HFFc6 (cell line): ENCODE measurements at regions not wholly inside any gene's neighbourhood (a gene's known extent, or its start where the extent isn't known, plus 50 kb on each side); places are given as distances from the start of the nearest gene placed in this dataset.

ENCODE experiments used
- DNase-seq: peaks from one replicate; pipeline ENCODE4 v3.0.0-alpha.2; 2018
- H3K27ac Mint-ChIP-seq: 2 replicates; pipeline ENCODE4 v1.8.0; 2020; ENCODE audit warnings: mild to moderate bottlenecking, mixed read lengths
- H3K27me3 Mint-ChIP-seq: 2 replicates; pipeline ENCODE4 v1.8.0; 2021; ENCODE audit warnings: mild to moderate bottlenecking, moderate library complexity, mixed read lengths; ENCODE audit not compliant: insufficient read depth
- H3K36me3 Mint-ChIP-seq: 2 replicates; pipeline ENCODE4 v1.8.0; 2021; ENCODE audit warnings: low read depth, mixed read lengths
- H3K4me1 Mint-ChIP-seq: 2 replicates; pipeline ENCODE4 v1.8.0; 2020; ENCODE audit warnings: low read depth, mixed read lengths
- H3K4me3 Mint-ChIP-seq: 2 replicates; pipeline ENCODE4 v1.8.0; 2020; ENCODE audit warnings: mild to moderate bottlenecking, moderate library complexity, mixed read lengths
- H3K9me3 Mint-ChIP-seq: 2 replicates; pipeline ENCODE4 v1.8.0; 2020; ENCODE audit warnings: mild to moderate bottlenecking, mixed read lengths
- TF ChIP-seq, protein P1 (sequence below): fragments of 200-600 bp; sonication (generic); IDR thresholded peaks from 2 replicates; pipeline ENCODE4 v1.5.0; 2021; ENCODE audit warnings: antibody characterized with exemption, mild to moderate bottlenecking

DNA sequence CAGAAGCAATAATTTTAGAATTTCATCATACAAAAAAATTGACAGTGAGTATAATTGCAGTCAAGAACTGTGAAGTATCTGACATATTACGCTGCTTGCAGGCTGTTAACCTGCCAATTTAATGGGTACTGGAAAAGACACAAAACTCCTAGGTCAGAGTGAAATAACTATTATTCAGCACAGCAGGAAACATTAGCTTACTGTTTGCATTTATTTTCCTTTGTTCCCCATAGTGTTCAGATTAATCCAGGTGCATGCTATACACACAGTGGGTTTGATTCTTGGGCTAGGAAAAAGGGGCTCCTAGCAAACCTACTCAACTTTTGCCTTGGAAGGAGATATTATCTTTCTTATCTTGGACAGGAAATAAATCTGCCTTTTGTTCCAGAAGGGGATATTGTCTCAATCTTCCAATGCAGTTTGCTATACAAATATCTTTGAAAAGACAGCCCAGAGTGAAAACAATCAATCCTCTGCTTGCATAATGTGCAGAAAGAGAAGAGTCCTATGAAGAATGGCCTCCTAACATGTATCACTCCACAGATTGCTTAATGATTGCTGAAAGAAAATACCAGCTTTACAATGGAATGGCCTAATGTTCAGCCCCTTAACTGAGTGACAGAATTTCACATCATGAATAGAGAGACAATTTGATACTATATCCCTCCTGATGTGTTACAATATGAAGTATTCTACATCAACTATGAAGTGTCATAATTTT lies 443.4 kb downstream of the TBC1D4 start:
- TF ChIP-seq, protein P1, sequence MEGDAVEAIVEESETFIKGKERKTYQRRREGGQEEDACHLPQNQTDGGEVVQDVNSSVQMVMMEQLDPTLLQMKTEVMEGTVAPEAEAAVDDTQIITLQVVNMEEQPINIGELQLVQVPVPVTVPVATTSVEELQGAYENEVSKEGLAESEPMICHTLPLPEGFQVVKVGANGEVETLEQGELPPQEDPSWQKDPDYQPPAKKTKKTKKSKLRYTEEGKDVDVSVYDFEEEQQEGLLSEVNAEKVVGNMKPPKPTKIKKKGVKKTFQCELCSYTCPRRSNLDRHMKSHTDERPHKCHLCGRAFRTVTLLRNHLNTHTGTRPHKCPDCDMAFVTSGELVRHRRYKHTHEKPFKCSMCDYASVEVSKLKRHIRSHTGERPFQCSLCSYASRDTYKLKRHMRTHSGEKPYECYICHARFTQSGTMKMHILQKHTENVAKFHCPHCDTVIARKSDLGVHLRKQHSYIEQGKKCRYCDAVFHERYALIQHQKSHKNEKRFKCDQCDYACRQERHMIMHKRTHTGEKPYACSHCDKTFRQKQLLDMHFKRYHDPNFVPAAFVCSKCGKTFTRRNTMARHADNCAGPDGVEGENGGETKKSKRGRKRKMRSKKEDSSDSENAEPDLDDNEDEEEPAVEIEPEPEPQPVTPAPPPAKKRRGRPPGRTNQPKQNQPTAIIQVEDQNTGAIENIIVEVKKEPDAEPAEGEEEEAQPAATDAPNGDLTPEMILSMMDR = no peak
- DNase-seq = no peak
- H3K4me3 Mint-ChIP-seq = no peak overlapping the region
- no peak overlapping the region for H3K27ac Mint-ChIP-seq
- no peaks in the 10 kb centered on the region for H3K4me1 Mint-ChIP-seq
- peaks cover 23% of the 10 kb centered on the region for H3K9me3 Mint-ChIP-seq
- H3K27me3 Mint-ChIP-seq = no peaks in the 10 kb centered on the region; the same call in none of the 2 replicates
- no peaks in the 10 kb centered on the region for H3K36me3 Mint-ChIP-seq

DNA sequence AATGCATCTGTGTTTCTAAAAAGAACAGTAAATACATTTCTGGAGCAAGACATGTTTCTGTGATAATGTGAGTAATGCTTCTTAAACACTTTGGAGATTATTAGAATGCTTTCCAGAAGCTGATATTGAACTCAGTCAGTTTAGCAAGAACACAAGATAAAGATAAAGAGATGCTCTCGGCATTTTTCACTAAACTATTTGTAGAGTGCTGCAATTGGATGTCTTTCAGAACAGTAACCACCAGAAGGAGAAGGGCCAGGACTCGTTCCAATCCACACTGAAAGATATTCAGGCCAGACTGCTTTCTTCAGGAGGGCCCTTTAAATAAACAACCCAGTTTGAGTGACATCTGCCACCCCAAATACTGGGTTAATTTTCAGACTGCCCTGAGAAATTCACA lies 456.0 kb downstream of the TBC1D4 start:
- H3K27ac Mint-ChIP-seq = no peak overlapping the region
- DNase-seq = no peak
- H3K36me3 Mint-ChIP-seq = no peaks in the 10 kb centered on the region
- TF ChIP-seq, protein P1 = no peak
- H3K9me3 Mint-ChIP-seq = peaks cover 6% of the 10 kb centered on the region; the same call in 1 of the 2 replicates
- H3K27me3 Mint-ChIP-seq = no peaks in the 10 kb centered on the region; the same call in 1 of the 2 replicates
- H3K4me1 Mint-ChIP-seq = no peaks in the 10 kb centered on the region
- no peak overlapping the region for H3K4me3 Mint-ChIP-seq

DNA sequence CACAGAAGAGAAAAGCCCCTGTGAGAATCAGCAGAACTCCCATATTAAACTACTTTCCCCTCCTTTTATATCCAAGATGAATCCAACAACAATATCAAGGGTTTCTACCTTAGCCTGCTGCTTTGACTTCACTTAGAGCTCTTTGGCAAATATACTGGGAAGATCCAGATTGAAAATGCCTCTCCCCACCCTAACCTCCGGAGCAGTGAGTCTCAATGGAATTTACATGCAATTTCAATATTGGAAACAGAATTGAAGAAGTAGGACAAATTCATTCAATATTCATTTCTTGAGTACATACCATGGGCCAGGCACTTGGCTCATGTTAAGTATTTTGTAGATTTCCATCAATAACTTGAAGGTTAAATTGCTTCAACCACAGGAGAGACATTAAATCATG lies 457.4 kb downstream of the TBC1D4 start:
- H3K9me3 Mint-ChIP-seq = no peaks in the 10 kb centered on the region
- no peak for DNase-seq
- no peaks in the 10 kb centered on the region for H3K36me3 Mint-ChIP-seq
- TF ChIP-seq, protein P1 = no peak
- H3K27me3 Mint-ChIP-seq = peaks cover 3% of the 10 kb centered on the region; the same call in 1 of the 2 replicates
- no peaks in the 10 kb centered on the region for H3K4me1 Mint-ChIP-seq
- no peak overlapping the region for H3K27ac Mint-ChIP-seq
- no peak overlapping the region for H3K4me3 Mint-ChIP-seq

DNA sequence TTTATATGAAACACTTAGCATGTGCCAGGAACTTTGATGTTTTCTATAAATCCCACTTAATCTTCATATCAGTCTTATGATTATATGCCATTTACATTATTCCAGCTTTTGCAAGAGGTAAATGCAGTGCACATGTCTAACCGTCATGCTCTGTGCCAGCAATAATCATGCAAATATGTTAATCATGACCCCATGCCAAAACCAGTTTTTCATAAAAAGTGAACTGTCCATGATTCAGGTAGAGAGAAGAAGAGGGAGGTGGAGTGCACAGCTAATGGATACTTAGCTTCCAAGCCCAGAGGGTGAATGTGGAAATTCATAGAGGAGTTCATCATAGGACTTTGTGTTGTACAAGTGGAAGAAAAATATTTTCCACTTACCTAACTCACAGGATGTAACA lies 458.4 kb downstream of the TBC1D4 start:
- no peaks in the 10 kb centered on the region for H3K4me1 Mint-ChIP-seq
- TF ChIP-seq, protein P1 = no peak
- H3K27ac Mint-ChIP-seq = no peak overlapping the region
- H3K27me3 Mint-ChIP-seq = peaks cover 4% of the 10 kb centered on the region; the same call in 1 of the 2 replicates
- H3K36me3 Mint-ChIP-seq = no peaks in the 10 kb centered on the region
- no peak for DNase-seq
- H3K9me3 Mint-ChIP-seq = no peaks in the 10 kb centered on the region
- H3K4me3 Mint-ChIP-seq = no peak overlapping the region

DNA sequence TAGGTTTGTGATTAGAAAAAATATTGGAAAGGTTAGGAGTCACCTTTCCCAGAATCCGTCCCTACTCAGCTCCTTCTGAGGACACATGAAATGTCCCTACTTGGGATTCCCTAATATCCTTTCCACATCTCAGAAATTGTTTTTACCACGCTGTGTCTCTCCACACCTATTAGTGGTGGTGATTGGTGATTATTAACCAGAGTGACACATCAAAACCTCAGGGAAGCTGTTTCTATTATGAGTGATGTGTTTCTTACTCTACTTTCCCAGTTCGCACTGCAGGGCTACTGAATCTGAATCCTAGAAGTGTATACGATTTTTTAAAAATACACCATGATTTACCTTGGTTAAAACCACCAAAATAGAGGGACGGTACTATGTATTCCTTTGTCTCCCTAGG lies 460.8 kb downstream of the TBC1D4 start:
- Mint-ChIP-seq H3K27me3 (peaks cover 6% of the 10 kb centered on the region), H3K36me3 (no peaks in the 10 kb centered on the region), H3K27ac (no peak overlapping the region), H3K4me3 (no peak overlapping the region), H3K9me3 (no peaks in the 10 kb centered on the region), H3K4me1 (no peaks in the 10 kb centered on the region)
- DNase-seq = no peak
- TF ChIP-seq, protein P1 = no peak
